Activated CD4-positive, alpha-beta T cell treated with anti-CD3 and anti-CD28 coated beads, Interleukin-2, amount 50 U/mL, for 24 hours (primary cell): ENCODE measurements at regions not wholly inside any gene's neighbourhood (a gene's known extent, or its start where the extent isn't known, plus 50 kb on each side); places are given as distances from the start of the nearest gene placed in this dataset.
"Not testable (repeated sequence)": the region's sequence is repeated elsewhere in the genome, so short reads cannot be mapped to it uniquely, and the experiment has no call there.

Experiments used
- DNase-seq, 2 donors: peaks; one replicate each; pipeline ENCODE4 v3.0.0-alpha.2; 2020; ENCODE audit warnings: low read depth in 1 of 2, low spot score in 1 of 2

GRCh38 chr15:24832282-24832681, 122.5 kb upstream of the SNRPN start:
- DNase-seq: no peak

- DNase-seq: no peak
Observed at GRCh38 chr15:24835301-24835700, 119.5 kb upstream of the SNRPN start.

- no peak for DNase-seq
Observed at GRCh38 chr15:24848050-24848449, 106.7 kb upstream of the SNRPN start.

GRCh38 chr15:24856397-24857390, 98.1 kb upstream of the SNRPN start:
- DNase-seq: no peak

GRCh38 chr15:24857763-24858162, 97.0 kb upstream of the SNRPN start:
- DNase-seq: no peak

- DNase-seq: not testable (repeated sequence)
Observed at GRCh38 chr15:24858183-24858582, 96.6 kb upstream of the SNRPN start.

GRCh38 chr15:24858737-24859601, 95.8 kb upstream of the SNRPN start:
- DNase-seq: no peak

GRCh38 chr15:24861014-24861690, 93.6 kb upstream of the SNRPN start:
- DNase-seq: no peak

GRCh38 chr15:24862726-24863521, 91.9 kb upstream of the SNRPN start:
- no peak for DNase-seq

GRCh38 chr15:24865303-24865702, 89.5 kb upstream of the SNRPN start:
- no peak for DNase-seq

GRCh38 chr15:24877174-24877573, 77.6 kb upstream of the SNRPN start:
- DNase-seq: no peak

- no peak for DNase-seq
Observed at GRCh38 chr15:24878153-24878552, 76.6 kb upstream of the SNRPN start.

GRCh38 chr15:24879492-24879891, 75.3 kb upstream of the SNRPN start:
- no peak for DNase-seq

GRCh38 chr15:24880663-24881062, 74.1 kb upstream of the SNRPN start:
- no peak for DNase-seq

GRCh38 chr15:24886538-24886937, 68.2 kb upstream of the SNRPN start:
- no peak for DNase-seq

GRCh38 chr15:24898715-24899272, 56.0 kb upstream of the SNRPN start:
- DNase-seq: no peak

- DNase-seq: no peak
Observed at GRCh38 chr15:24899367-24899766, 55.4 kb upstream of the SNRPN start.

GRCh38 chr15:24899795-24900194, 55.0 kb upstream of the SNRPN start:
- DNase-seq: no peak

- no peak for DNase-seq
Observed at GRCh38 chr15:24901409-24901808, 53.4 kb upstream of the SNRPN start.
